ENCODE measurements at regions not wholly inside any gene's neighbourhood (a gene's known extent, or its start where the extent isn't known, plus 50 kb on each side); places are given as distances from the start of the nearest gene placed in this dataset.

GRCh38 chr18:52222211-52222610 is 117.8 kb upstream of the DCC start:
- TF ChIP-seq SNAI2 (CRISPR knock-in tag; IDR thresholded peaks at IDR 0.05): no peak
- no peak for TF ChIP-seq TSHZ2 (CRISPR knock-in tag; IDR thresholded peaks at IDR 0.05)
- no peak for TF ChIP-seq CSDC2 (CRISPR knock-in tag; IDR thresholded peaks at IDR 0.05)
- no peak for TF ChIP-seq PATZ1 (CRISPR knock-in tag; IDR thresholded peaks at IDR 0.05; ENCODE audit: borderline replicate concordance)
- TF ChIP-seq POU6F1 (CRISPR knock-in tag; IDR thresholded peaks at IDR 0.05; ENCODE audit: borderline replicate concordance, low read depth): no peak
- no peak for TF ChIP-seq ZFP30 (CRISPR knock-in tag; IDR thresholded peaks at IDR 0.05)
- TF ChIP-seq CSRNP3 (CRISPR knock-in tag; IDR thresholded peaks at IDR 0.05): no peak
- no peak for TF ChIP-seq ZNF70 (CRISPR knock-in tag; IDR thresholded peaks at IDR 0.05)
- no peak for TF ChIP-seq ESRRG (CRISPR knock-in tag; IDR thresholded peaks at IDR 0.05)
- no peak for TF ChIP-seq OSR1 (CRISPR knock-in tag; IDR thresholded peaks at IDR 0.05)
- no peak for TF ChIP-seq ZNF8 (CRISPR knock-in tag; IDR thresholded peaks at IDR 0.05)
- TF ChIP-seq RARB (CRISPR knock-in tag; IDR thresholded peaks at IDR 0.05): no peak
- TF ChIP-seq ZNF565 (CRISPR knock-in tag; conservative IDR thresholded peaks at IDR 0.05; ENCODE audit: low read depth): no peak

All from SK-N-SH treated with all-trans-retinoic acid at 6 μM for 48 hours (cell line).